PFSK-1 (cell line): ENCODE measurements at regions not wholly inside any gene's neighbourhood (a gene's known extent, or its start where the extent isn't known, plus 50 kb on each side); places are given as distances from the start of the nearest gene placed in this dataset.

Experiments used
- POLR2AphosphoS5 ChIP-seq: IDR thresholded peaks from 2 replicates; pipeline ENCODE4 v1.6.1; 2012; ENCODE audit warnings: low read depth, mild to moderate bottlenecking, control low read depth, low read length, moderate library complexity
- REST ChIP-seq, 2 experiments: IDR thresholded peaks; 2 replicates each; pipeline versions ENCODE4 v1.6.1 to v1.8.0; 2011 to 2012; ENCODE audit warnings: low read depth in 2 of 2, low read length in 2 of 2, control low read depth in 1 of 2, inconsistent platforms in 1 of 2, mild to moderate bottlenecking in 1 of 2, moderate library complexity in 1 of 2; ENCODE audit not compliant: insufficient read depth in 1 of 2
- SIN3A ChIP-seq: IDR thresholded peaks from 2 replicates; pipeline ENCODE4 v1.6.1; 2012; ENCODE audit warnings: mild to moderate bottlenecking, low read length, moderate library complexity, borderline replicate concordance; ENCODE audit not compliant: insufficient read depth
- TAF1 ChIP-seq: IDR thresholded peaks from 2 replicates; pipeline ENCODE4 v1.6.1; 2012; ENCODE audit warnings: low read length, control low read depth, borderline replicate concordance; ENCODE audit not compliant: insufficient read depth

DNA sequence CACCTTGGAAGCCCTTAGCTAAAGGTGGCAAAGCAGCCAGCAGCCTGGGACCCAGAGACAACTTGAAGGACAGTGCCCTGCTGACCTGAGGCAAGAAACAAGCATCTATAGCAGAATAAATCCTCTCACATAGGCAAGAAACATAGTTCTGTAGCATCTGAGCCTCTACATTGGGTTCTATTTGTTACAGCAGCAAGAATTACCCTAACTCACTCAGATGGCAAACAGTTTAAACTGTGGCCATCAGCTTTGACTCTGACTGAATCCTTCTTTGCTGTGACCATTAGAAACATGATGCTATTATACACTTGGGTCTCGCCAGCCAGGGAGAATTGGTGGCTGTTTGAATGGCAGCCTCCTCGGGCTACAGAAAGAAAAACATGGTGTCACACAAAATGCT lies 53.1 kb upstream of the CCL1 start:
- TF ChIP-seq REST (IDR thresholded peaks at IDR 0.05; ENCODE audit: insufficient read depth in 1 of 2, low read depth in 2 of 2, low read length in 2 of 2) (no peak), TAF1 (no peak), POLR2AphosphoS5 (no peak), SIN3A (no peak)
